ENCODE measurements at regions not wholly inside any gene's neighbourhood (a gene's known extent, or its start where the extent isn't known, plus 50 kb on each side); places are given as distances from the start of the nearest gene placed in this dataset.
A peak's percentile ranks its signal among the peaks of the same experiment; 100 is the strongest.
"Not testable (repeated sequence)": the region's sequence is repeated elsewhere in the genome, so short reads cannot be mapped to it uniquely, and the experiment has no call there.

DNA sequence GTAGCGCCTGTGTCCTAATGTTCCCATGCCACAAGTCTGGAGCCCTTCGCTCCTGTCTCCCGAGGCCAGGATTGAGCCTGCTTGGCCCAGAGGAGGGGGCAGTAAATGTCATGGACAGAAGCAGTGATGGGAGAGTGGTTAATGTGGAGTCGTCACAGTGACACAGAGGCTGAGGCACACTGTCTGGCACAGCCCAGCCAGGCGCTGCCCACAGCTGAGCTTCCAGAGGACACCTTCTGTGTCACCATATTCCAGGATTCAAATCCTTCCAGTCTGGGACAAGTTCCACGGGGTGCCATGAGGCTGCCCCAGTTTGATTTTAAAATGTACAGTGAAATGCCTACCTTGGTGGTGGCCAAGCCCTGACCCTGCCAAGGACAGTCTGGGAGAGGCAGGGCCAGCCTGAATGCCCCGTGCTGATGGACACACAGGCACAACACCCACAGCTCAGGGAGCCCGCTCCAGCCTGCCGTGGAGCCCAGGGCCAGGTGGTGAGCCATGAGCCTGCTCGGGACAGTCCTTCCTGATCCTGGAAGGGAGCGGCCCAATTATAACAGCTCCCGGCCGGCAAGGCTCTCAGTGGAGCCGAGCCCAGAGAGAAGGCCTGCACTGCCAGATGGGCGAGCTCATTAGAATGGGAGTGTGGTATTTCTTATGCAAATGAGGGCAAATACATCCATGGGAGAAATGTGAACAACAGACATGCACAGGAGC, 99.1 kb upstream of the RUFY1 start:
- Histone ChIP-seq H3K36me3 (ENCODE audit: low read depth) (no peaks in the 10 kb centered on the region), H3K4me3 (no peak overlapping the region), H3K9me3 (peaks cover 5% of the 10 kb centered on the region), H3K4me1 (ENCODE audit: low read depth) (no peaks in the 10 kb centered on the region)
- ATAC-seq (no peak), DNase-seq (no peak)
- TF ChIP-seq, protein P1, sequence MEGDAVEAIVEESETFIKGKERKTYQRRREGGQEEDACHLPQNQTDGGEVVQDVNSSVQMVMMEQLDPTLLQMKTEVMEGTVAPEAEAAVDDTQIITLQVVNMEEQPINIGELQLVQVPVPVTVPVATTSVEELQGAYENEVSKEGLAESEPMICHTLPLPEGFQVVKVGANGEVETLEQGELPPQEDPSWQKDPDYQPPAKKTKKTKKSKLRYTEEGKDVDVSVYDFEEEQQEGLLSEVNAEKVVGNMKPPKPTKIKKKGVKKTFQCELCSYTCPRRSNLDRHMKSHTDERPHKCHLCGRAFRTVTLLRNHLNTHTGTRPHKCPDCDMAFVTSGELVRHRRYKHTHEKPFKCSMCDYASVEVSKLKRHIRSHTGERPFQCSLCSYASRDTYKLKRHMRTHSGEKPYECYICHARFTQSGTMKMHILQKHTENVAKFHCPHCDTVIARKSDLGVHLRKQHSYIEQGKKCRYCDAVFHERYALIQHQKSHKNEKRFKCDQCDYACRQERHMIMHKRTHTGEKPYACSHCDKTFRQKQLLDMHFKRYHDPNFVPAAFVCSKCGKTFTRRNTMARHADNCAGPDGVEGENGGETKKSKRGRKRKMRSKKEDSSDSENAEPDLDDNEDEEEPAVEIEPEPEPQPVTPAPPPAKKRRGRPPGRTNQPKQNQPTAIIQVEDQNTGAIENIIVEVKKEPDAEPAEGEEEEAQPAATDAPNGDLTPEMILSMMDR (IDR thresholded peaks at IDR 0.05), result no peak
- intact Hi-C loops (cut with DNase I, micrococcal nuclease), result no loop called here

DNA sequence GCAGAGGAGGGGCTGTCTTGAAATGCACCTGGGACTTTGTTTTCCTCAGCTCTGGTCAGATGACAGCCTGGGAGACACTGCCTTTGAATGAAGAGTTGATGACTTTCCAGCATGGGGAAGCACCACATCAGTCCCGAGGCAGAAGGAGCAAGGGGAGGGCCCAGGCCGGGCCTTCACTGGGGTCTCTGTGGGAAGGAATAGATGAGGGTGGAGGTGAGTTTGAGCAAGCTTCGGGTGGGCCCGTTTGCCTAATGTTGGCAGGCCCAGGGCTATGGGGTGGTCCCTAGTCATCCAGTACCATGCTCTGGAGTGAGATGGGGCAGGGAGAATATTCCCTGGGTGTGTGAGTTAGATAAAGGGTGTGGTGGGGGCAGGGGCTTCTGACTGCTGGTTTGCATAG, 100.4 kb upstream of the RUFY1 start:
- H3K36me3 ChIP-seq (ENCODE audit: low read depth); DNase-seq; ATAC-seq; H3K4me1 ChIP-seq (ENCODE audit: low read depth); H3K9me3 ChIP-seq; H3K4me3 ChIP-seq; intact Hi-C loops (cut with DNase I, micrococcal nuclease): not testable (repeated sequence)

DNA sequence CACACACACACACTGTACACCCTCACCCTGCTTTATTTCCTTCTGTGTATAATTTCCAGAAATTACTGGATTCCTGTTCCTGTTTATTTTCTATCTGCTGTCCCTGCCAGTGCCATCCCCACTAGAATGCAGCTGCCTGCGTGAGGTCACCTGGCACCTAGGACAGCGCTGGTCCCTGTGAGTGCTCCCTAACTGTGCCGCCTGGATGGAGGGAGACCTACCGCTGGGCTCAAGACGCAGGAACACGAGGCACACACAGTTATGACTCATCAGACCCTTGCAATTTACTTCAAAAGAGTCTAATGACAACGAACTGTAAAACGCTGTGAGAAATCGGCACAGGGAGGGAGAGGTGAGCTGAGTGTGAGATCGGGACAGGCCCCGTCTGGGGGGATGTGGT, 102.1 kb upstream of the RUFY1 start:
- H3K4me3 ChIP-seq; ATAC-seq; H3K36me3 ChIP-seq (ENCODE audit: low read depth); DNase-seq; intact Hi-C loops (cut with DNase I, micrococcal nuclease); H3K4me1 ChIP-seq (ENCODE audit: low read depth); H3K9me3 ChIP-seq: not testable (repeated sequence)

DNA sequence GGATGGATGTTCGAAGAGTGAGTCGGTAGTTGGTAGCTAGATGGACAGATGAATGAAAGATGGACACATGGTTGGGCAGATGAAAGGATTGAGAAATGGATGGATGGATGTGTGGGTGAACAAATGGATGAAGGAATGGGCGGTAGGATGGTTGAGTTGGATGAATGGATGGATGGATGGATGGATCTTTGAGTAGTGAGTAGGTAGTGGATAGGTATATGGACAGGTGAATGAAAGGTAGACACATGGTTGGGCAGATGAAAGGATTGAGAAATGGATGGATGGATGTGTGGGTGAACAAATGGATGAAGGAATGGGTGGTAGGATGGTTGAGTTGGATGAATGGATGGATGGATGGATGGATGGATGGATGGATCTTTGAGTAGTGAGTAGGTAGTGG, 97.0 kb upstream of the ADAMTS2 start:
- H3K36me3 ChIP-seq (ENCODE audit: low read depth); H3K9me3 ChIP-seq; intact Hi-C loops (cut with DNase I, micrococcal nuclease); DNase-seq; H3K4me3 ChIP-seq; H3K4me1 ChIP-seq (ENCODE audit: low read depth); ATAC-seq: not testable (repeated sequence)

DNA sequence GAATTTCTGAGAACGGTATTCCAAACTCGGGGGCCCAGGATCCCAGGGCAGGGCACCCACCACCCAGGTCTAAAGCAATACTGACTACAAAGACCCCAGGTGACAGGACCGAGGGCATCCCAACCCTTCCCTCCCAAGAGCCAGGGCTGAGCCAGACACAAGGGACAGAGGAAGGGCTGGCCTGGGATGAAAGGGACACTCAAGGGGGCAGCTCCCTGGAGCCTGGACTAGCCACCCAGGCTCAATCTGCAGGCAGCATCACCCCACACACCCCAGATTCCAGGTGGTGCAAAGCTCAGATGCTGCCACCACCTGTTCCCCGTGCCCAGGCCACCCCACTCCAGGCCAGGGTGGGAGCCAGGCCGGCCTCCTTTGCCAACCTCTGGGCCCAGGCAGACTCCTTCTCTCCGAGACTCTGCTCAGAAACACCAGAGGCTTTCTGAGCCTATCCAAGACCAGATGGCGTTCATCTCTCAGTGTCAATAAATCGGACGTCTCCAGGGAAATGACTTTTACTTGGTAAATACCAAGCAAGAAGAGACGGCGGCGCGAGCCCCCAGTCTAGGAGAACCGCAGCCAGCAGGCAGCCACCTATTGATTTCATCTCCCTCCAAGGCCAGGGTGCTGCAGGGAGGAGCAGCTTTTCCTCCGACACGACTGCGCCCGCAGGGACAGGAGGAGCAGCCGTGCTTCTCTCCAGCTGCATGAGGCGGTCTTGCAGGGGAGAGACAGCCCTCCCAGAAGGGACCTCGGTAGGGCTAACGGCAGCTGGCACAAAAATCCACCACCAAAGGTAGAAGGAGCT, 94.1 kb upstream of the ADAMTS2 start:
- TF ChIP-seq, protein P1 (IDR thresholded peaks at IDR 0.05), result no peak
- DNase-seq (peak in 1 of 3 donors; percentile 36), ATAC-seq (no peak)
- Histone ChIP-seq H3K4me3 (no peak overlapping the region), H3K9me3 (no peaks in the 10 kb centered on the region), H3K36me3 (ENCODE audit: low read depth) (no peaks in the 10 kb centered on the region), H3K4me1 (ENCODE audit: low read depth) (no peaks in the 10 kb centered on the region)
- intact Hi-C loops (cut with DNase I, micrococcal nuclease), result no loop called here

DNA sequence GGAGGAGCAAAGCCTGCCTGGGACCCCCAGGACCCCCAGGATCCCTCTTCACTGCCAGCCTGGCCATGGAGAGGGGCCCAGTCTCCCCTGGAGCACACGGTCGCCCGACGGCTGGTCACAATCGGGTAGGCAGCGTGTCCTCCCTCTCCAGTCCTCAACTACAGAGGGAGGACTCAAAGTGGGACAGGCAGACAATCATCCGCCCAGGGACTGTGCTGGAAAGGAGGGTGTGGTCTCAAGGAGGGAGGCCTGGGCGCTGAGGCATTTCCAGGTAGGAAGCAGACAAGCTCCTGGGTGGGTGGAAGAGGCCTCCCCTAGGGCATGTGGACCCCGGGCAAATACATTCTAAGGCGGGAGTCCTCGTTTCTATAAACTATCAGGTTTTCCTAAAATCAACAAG, 93.2 kb upstream of the ADAMTS2 start:
- no peaks in the 10 kb centered on the region for H3K4me1 ChIP-seq (ENCODE audit: low read depth)
- intact Hi-C loops (cut with DNase I, micrococcal nuclease), result no loop called here
- no peak overlapping the region for H3K4me3 ChIP-seq
- H3K9me3 ChIP-seq, result no peaks in the 10 kb centered on the region
- ATAC-seq (no peak), DNase-seq (no peak)
- TF ChIP-seq, protein P1 (IDR thresholded peaks at IDR 0.05), result no peak
- H3K36me3 ChIP-seq (ENCODE audit: low read depth), result no peaks in the 10 kb centered on the region

DNA sequence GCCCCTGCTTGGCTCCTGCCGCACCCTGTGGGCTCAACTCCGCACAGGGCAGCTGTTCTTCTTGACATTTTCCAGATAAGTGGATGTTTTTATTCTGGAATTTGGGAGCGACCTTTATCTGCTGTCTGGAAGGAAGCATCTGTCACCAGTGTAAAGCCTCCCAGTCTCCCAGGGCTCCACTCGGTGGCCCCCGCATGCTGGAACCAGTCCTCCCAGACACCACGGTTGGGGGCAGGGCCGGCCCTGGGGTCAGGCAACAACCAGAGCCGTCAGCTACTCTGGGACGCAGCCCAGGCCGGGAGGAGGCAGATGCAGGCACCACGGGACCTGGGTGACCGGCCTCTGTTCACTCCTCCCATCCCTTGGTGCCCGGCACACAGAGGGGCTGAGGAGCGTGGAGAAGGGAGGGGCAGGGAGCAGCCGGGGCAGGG, 92.8 kb upstream of the ADAMTS2 start:
- Histone ChIP-seq H3K9me3 (no peaks in the 10 kb centered on the region), H3K4me1 (ENCODE audit: low read depth) (no peaks in the 10 kb centered on the region), H3K36me3 (ENCODE audit: low read depth) (no peaks in the 10 kb centered on the region), H3K4me3 (no peak overlapping the region)
- ATAC-seq (no peak), DNase-seq (peak in 1 of 3 donors; percentile 46)
- TF ChIP-seq, protein P1 (IDR thresholded peaks at IDR 0.05), result no peak
- intact Hi-C loops (cut with DNase I, micrococcal nuclease), result no loop called here
